HepG2 (cell line): ENCODE measurements at regions not wholly inside any gene's neighbourhood (a gene's known extent, or its start where the extent isn't known, plus 50 kb on each side); places are given as distances from the start of the nearest gene placed in this dataset.

Experiments used
- ATAC-seq: fragments of 200-7000 bp; cut with Tn5 transposase; 3 replicates; pipeline ENCODE4 v1.9.1; 2020; ENCODE audit warnings: mild to moderate bottlenecking, moderate library complexity
- BruUV-seq: library from RNA; stranded (reverse); fragments of 400-500 nt; replicated peaks from 2 replicates; lab custom pipeline; 2021; lab: Mats Ljungman, UMichigan
- CTCF ChIA-PET: fragments of 300-600 bp; formaldehyde crosslinking; extraction: SDS; loops from one replicate; lab custom pipeline; 2021; ENCODE audit warnings: low total read pairs, inconsistent platforms, low intra/inter-chr PET ratio; lab: Yijun Ruan, JAX
- POLR2A ChIA-PET: fragments of 350-600 bp; sonication (Branson Sonifier 250); formaldehyde crosslinking; loops from one replicate; lab custom pipeline; 2020; ENCODE audit warnings: antibody characterized with exemption, inconsistent platforms; lab: Yijun Ruan, JAX
- DNase-seq: peaks from one replicate; pipeline ENCODE4 v3.0.0-alpha.2; 2015; ENCODE audit warnings: low spot score
- FAIRE-seq: peaks from 3 replicates; lab custom pipeline; 2011; peaks lifted over from hg19 to GRCh38; lab: Jason Lieb, UNC
- H2AFZ ChIP-seq: one replicate; pipeline ENCODE4 v1.6.1; 2011; ENCODE audit warnings: low read length, inconsistent platforms
- H3K27ac ChIP-seq: fragments of 300-600 bp; 3 replicates; pipeline ENCODE4 v1.8.0; 2011; ENCODE audit warnings: mixed run types, mild to moderate bottlenecking, mixed read lengths, low read length, inconsistent platforms; ENCODE audit not compliant: insufficient read depth; ENCODE audit errors: extremely low read length
- H3K27me3 ChIP-seq, 2 experiments: fragments of 200-600 bp in 1 of 2; 2 replicates in 1 of 2; 3 replicates in 1 of 2; pipeline versions ENCODE4 v1.6.0 to v1.8.0; 2011; ENCODE audit warnings: low read length in 2 of 2, mild to moderate bottlenecking in 2 of 2, moderate library complexity in 2 of 2, inconsistent platforms in 1 of 2; ENCODE audit not compliant: insufficient read depth in 2 of 2, control insufficient read depth in 1 of 2
- H3K36me3 ChIP-seq, 2 experiments: fragments of 200-600 bp in 1 of 2; replicated peaks in 1 of 2; 2 replicates in 1 of 2; 3 replicates in 1 of 2; pipeline versions ENCODE4 v1.5.1 to v1.8.0; 2011; ENCODE audit warnings: low read length in 2 of 2, inconsistent platforms in 1 of 2; ENCODE audit not compliant: insufficient read depth in 2 of 2, control insufficient read depth in 1 of 2
- H3K4me1 ChIP-seq: 2 replicates; pipeline ENCODE4 v1.5.1; 2012; ENCODE audit warnings: low read length, inconsistent platforms; ENCODE audit not compliant: insufficient read depth
- H3K4me2 ChIP-seq: 2 replicates; pipeline ENCODE4 v1.6.0; 2011; ENCODE audit warnings: low read depth, low read length, inconsistent platforms
- H3K4me3 ChIP-seq, 3 experiments: fragments of 200-600 bp in 1 of 3; sonication (generic), shearing (Covaris generic) in 1 of 3; replicated peaks in 1 of 3; 2 replicates each; pipeline ENCODE4 v1.5.1; 2011 to 2016; ENCODE audit warnings: low read length in 3 of 3, inconsistent platforms in 2 of 3, low read depth in 2 of 3, mild to moderate bottlenecking in 2 of 3, control low read depth in 1 of 3, mixed read lengths in 1 of 3; ENCODE audit not compliant: insufficient read depth in 1 of 3
- H3K79me2 ChIP-seq: one replicate; pipeline ENCODE4 v1.6.1; 2011; ENCODE audit warnings: low read length, inconsistent platforms; ENCODE audit not compliant: insufficient read depth
- H3K9ac ChIP-seq: 2 replicates; pipeline ENCODE4 v1.6.0; 2011; ENCODE audit warnings: mild to moderate bottlenecking, low read depth, low read length, inconsistent platforms; ENCODE audit not compliant: insufficient read depth
- H3K9me3 ChIP-seq: 2 replicates; pipeline ENCODE4 v1.5.1; 2012; ENCODE audit warnings: mild to moderate bottlenecking, low read length
- H4K20me1 ChIP-seq: 2 replicates; pipeline ENCODE4 v1.6.0; 2011; ENCODE audit warnings: inconsistent platforms, mild to moderate bottlenecking, low read length, moderate library complexity; ENCODE audit not compliant: insufficient read depth
- CBX1 ChIP-seq: IDR thresholded peaks from one replicate; pipeline ENCODE4 v1.6.1; 2016; ENCODE audit warnings: antibody characterized with exemption, low read depth
- HOXA9 ChIP-seq: sonication (generic); formaldehyde crosslinking; IDR thresholded peaks from 2 replicates; pipeline ENCODE4 v1.8.1; 2022; ENCODE audit warnings: missing genetic modification reagents, mild to moderate bottlenecking, moderate library complexity, borderline replicate concordance
- RFXANK ChIP-seq: IDR thresholded peaks from 2 replicates; pipeline ENCODE4 v1.6.1; 2016
- ZBTB3 ChIP-seq: sonication (generic); formaldehyde crosslinking; IDR thresholded peaks from 2 replicates; pipeline ENCODE4 v1.4.0; 2020; ENCODE audit warnings: low read depth, mild to moderate bottlenecking, moderate library complexity, missing genetic modification reagents, borderline replicate concordance
- ZEB1 ChIP-seq: IDR thresholded peaks from 2 replicates; pipeline ENCODE4 v1.6.1; 2012; ENCODE audit warnings: mild to moderate bottlenecking, low read depth, inconsistent platforms; ENCODE audit not compliant: insufficient replicate concordance
- ZNF17 ChIP-seq: sonication (generic); formaldehyde crosslinking; IDR thresholded peaks from 2 replicates; pipeline ENCODE4 v1.5.0; 2020; ENCODE audit warnings: mild to moderate bottlenecking, missing genetic modification reagents
- ZNF33B ChIP-seq: sonication (generic); formaldehyde crosslinking; IDR thresholded peaks from 2 replicates; pipeline ENCODE4 v1.5.1; 2020; ENCODE audit warnings: mild to moderate bottlenecking, missing genetic modification reagents
- ZNF441 ChIP-seq: sonication (generic); formaldehyde crosslinking; IDR thresholded peaks from 2 replicates; pipeline ENCODE4 v1.7.0; 2021; ENCODE audit warnings: missing genetic modification reagents, borderline replicate concordance
- ZNF615 ChIP-seq: sonication (generic); formaldehyde crosslinking; IDR thresholded peaks from 2 replicates; pipeline ENCODE4 v1.5.0; 2020; ENCODE audit warnings: mild to moderate bottlenecking, missing genetic modification reagents, borderline replicate concordance
- ZNF629 ChIP-seq: sonication (generic); formaldehyde crosslinking; conservative IDR thresholded peaks from 2 replicates; pipeline ENCODE4 v1.5.0; 2020; ENCODE audit warnings: missing genetic modification reagents
- WGBS: methylation state at CpG from one replicate; pipeline ENCODE4 v1.1.6; 2017; ENCODE audit warnings: low lambda C conversion rate; 5-methylcytosine and 5-hydroxymethylcytosine counted together
- in situ Hi-C: cut with HindIII; loops from 2 replicates; pipeline ENCODE4 v1.10.0; 2017; ENCODE audit warnings: low pct_unique_long_range_greater_than_20kb; ENCODE audit not compliant: extremely low pct_ligation_motif_present
- intact Hi-C: fragments of 100-400 bp; cut with micrococcal nuclease; formaldehyde crosslinking; loops from one replicate; pipeline ENCODE4 v1.10.0; 2022; ENCODE audit not compliant: unreplicated experiment
- TF ChIP-seq, protein P1 (sequence below): sonication (generic); formaldehyde crosslinking; IDR thresholded peaks from 2 replicates; pipeline ENCODE4; 2020; ENCODE audit warnings: missing genetic modification reagents, mild to moderate bottlenecking, borderline replicate concordance
- TF ChIP-seq, protein P2 (sequence below): IDR thresholded peaks from 2 replicates; pipeline ENCODE4 v1.6.1; 2016; ENCODE audit warnings: low read depth, control low read depth
- TF ChIP-seq, protein P3 (sequence below): conservative IDR thresholded peaks from 2 replicates; pipeline ENCODE4 v1.6.1; 2018; ENCODE audit warnings: missing genetic modification reagents

DNA sequence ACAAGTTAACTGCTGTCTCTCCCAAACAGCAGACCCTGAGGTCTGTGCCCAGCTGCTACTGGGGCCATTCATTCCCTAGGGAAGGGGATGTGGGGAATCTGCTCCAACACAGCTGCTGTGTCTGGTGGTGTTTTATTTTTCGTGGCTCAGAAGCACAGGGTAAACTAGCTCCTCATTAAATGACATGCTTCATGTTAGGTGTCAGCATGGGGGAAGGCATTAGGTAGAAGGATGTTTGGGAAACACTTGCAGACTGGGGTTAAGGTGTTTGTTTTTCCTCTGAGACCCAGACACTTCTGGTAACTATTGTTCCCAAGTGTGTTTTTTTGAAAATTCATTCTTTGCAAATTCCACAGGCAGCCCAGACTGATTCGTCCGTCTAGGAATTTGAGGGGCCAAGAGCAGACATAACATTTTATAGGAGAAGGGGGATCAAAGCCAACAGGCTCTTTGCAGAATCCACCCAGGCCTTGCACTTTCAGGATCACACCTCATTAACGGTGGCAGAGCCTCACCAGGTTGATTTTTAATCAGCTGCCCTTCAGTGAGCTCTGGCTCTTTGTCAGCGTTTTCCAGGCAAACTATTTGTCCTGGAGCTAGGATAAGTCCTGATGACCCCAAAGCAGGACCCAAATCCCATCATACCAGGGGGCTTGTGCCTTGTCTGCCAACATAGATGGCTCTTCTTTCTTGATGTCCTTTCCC lies 65.4 kb upstream of the ITGA11 start:
- CTCF ChIA-PET: no interaction called here
- Histone ChIP-seq H3K27me3 (peaks cover 0 to 18% of the 10 kb centered on the region in 2 experiments; a peak in 3 of 5 replicates), H4K20me1 (no peaks in the 10 kb centered on the region), H3K4me3 (no peak overlapping the region), H3K27ac (no peak overlapping the region), H3K4me2 (no peak overlapping the region), H2AFZ (no peak overlapping the region), H3K9ac (no peak overlapping the region), H3K9me3 (no peaks in the 10 kb centered on the region), H3K79me2 (no peaks in the 10 kb centered on the region), H3K4me1 (no peaks in the 10 kb centered on the region), H3K36me3 (no peaks in the 10 kb centered on the region)
- ATAC-seq (no peak), DNase-seq (no peak), FAIRE-seq (no peak)
- 4% methylated on average over 3 of the region's 5 CpGs for WGBS
- BruUV-seq: no TSS peak
- intact Hi-C loops (no loop called here), in situ Hi-C loops (no loop called here)
- POLR2A ChIA-PET: no interaction called here
- no peak for TF ChIP-seq ZEB1
- no peak for TF ChIP-seq HOXA9 (CRISPR knock-in tag)
- no peak for TF ChIP-seq ZNF441 (CRISPR knock-in tag)
- no peak for TF ChIP-seq ZNF629 (CRISPR knock-in tag)
- TF ChIP-seq, protein P1, sequence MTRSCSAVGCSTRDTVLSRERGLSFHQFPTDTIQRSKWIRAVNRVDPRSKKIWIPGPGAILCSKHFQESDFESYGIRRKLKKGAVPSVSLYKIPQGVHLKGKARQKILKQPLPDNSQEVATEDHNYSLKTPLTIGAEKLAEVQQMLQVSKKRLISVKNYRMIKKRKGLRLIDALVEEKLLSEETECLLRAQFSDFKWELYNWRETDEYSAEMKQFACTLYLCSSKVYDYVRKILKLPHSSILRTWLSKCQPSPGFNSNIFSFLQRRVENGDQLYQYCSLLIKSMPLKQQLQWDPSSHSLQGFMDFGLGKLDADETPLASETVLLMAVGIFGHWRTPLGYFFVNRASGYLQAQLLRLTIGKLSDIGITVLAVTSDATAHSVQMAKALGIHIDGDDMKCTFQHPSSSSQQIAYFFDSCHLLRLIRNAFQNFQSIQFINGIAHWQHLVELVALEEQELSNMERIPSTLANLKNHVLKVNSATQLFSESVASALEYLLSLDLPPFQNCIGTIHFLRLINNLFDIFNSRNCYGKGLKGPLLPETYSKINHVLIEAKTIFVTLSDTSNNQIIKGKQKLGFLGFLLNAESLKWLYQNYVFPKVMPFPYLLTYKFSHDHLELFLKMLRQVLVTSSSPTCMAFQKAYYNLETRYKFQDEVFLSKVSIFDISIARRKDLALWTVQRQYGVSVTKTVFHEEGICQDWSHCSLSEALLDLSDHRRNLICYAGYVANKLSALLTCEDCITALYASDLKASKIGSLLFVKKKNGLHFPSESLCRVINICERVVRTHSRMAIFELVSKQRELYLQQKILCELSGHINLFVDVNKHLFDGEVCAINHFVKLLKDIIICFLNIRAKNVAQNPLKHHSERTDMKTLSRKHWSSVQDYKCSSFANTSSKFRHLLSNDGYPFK: no peak
- TF ChIP-seq CBX1: no peak
- TF ChIP-seq, protein P2, sequence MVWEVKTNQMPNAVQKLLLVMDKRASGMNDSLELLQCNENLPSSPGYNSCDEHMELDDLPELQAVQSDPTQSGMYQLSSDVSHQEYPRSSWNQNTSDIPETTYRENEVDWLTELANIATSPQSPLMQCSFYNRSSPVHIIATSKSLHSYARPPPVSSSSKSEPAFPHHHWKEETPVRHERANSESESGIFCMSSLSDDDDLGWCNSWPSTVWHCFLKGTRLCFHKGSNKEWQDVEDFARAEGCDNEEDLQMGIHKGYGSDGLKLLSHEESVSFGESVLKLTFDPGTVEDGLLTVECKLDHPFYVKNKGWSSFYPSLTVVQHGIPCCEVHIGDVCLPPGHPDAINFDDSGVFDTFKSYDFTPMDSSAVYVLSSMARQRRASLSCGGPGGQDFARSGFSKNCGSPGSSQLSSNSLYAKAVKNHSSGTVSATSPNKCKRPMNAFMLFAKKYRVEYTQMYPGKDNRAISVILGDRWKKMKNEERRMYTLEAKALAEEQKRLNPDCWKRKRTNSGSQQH (CRISPR knock-in tag): no peak
- TF ChIP-seq, protein P3, sequence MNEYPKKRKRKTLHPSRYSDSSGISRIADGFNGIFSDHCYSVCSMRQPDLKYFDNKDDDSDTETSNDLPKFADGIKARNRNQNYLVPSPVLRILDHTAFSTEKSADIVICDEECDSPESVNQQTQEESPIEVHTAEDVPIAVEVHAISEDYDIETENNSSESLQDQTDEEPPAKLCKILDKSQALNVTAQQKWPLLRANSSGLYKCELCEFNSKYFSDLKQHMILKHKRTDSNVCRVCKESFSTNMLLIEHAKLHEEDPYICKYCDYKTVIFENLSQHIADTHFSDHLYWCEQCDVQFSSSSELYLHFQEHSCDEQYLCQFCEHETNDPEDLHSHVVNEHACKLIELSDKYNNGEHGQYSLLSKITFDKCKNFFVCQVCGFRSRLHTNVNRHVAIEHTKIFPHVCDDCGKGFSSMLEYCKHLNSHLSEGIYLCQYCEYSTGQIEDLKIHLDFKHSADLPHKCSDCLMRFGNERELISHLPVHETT: no peak
- no peak for TF ChIP-seq ZBTB3 (CRISPR knock-in tag)
- no peak for TF ChIP-seq RFXANK
- no peak for TF ChIP-seq ZNF615 (CRISPR knock-in tag)
- TF ChIP-seq ZNF17 (CRISPR knock-in tag): no peak
- TF ChIP-seq ZNF33B: no peak
